Heart right ventricle (tissue), 16 donors: ENCODE measurements at regions not wholly inside any gene's neighbourhood (a gene's known extent, or its start where the extent isn't known, plus 50 kb on each side); places are given as distances from the start of the nearest gene placed in this dataset.

Source experiments
- ATAC-seq, 8 donors: fragments of 200-7000 bp; cut with Tn5 transposase; one replicate each; pipeline ENCODE4 v1.9.1; 2020; ENCODE audit warnings: mild to moderate bottlenecking in 8 of 8, moderate library complexity in 8 of 8, moderate number of reproducible peaks in 1 of 8
- DNase-seq, 2 donors: peaks; one replicate each; pipeline ENCODE4 v3.0.0-alpha.2; 2020
- H3K27ac ChIP-seq, 10 donors: fragments of 200-600 bp; sonication (generic) in 2 of 10; one replicate each; pipeline versions ENCODE4 v1.5.0 to v1.8.0; 2020 to 2022; ENCODE audit warnings: mild to moderate bottlenecking in 3 of 10
- H3K27me3 ChIP-seq, 7 donors: fragments of 200-600 bp; one replicate each; pipeline ENCODE4 v1.8.0; 2021 to 2022; ENCODE audit warnings: mild to moderate bottlenecking in 2 of 7
- H3K36me3 ChIP-seq, 9 donors: fragments of 200-600 bp; sonication (generic) in 1 of 9; one replicate each; pipeline versions ENCODE4 v1.5.0 to v1.8.0; 2020 to 2022; ENCODE audit warnings: mild to moderate bottlenecking in 2 of 9
- H3K4me1 ChIP-seq, 9 donors: fragments of 200-600 bp; sonication (generic) in 1 of 9; one replicate each; pipeline versions ENCODE4 v1.5.0 to v1.8.0; 2020 to 2022; ENCODE audit warnings: mild to moderate bottlenecking in 4 of 9
- H3K4me3 ChIP-seq, 10 donors: fragments of 200-600 bp; sonication (generic) in 2 of 10; one replicate each; pipeline versions ENCODE4 v1.5.0 to v1.8.0; 2020 to 2022; ENCODE audit warnings: mild to moderate bottlenecking in 7 of 10, moderate library complexity in 2 of 10
- H3K9me3 ChIP-seq, 11 donors: fragments of 200-600 bp in 10 of 11; sonication (generic) in 2 of 11; one replicate each; pipeline versions ENCODE4 v1.5.0 to v1.8.0; 2013 to 2022; ENCODE audit warnings: mild to moderate bottlenecking in 2 of 11, control low read depth in 1 of 11, moderate library complexity in 1 of 11
- CTCF ChIP-seq, 9 donors: fragments of 200-600 bp; sonication (generic) in 2 of 9; IDR thresholded peaks; one replicate each; pipeline versions ENCODE4 v1.5.0 to v1.8.0; 2021 to 2022; ENCODE audit warnings: antibody characterized with exemption in 9 of 9, mild to moderate bottlenecking in 5 of 9, moderate library complexity in 1 of 9
- WGBS, 2 donors: extraction: QIAGEN DNeasy Blood & Tissue Kit; methylation state at CpG; one replicate each; pipeline ENCODE4 v1.1.7; 2013; ENCODE audit warnings: inconsistent platforms in 1 of 2; 5-methylcytosine and 5-hydroxymethylcytosine counted together
- intact Hi-C, 10 donors: fragments of 100-400 bp; cut with DNase I; formaldehyde crosslinking; loops; one replicate each; pipeline versions ENCODE4 v1.11.1 to v1.14.2; 2022
- donor health status: Arrhythmogenic right ventricular cardiomyopathy.
- donor health status: ischemic (EF 13 %, LVEDD 7.1; RV severe dilation, severe dysfunction).
- donor health status: healthy with polysubstance abuse.
- donor health status: DM: no; HTN: yes; CAD: no.
- donor health status: DM: no; HTN: no; CAD: no.
- donor health status: ischemic (EF 25% LVEDD 6.9; RV normal size, moderate dysfunction).
- donor health status: ischemic (EF 25% LVEDD 5.7; RV mildly dilated, moderate dysfunction).
- donor health status: healthy.
- donor health status: DM: yes; HTN: yes; CAD: no.
- donor health status: Ischemic cardiomyopathy.
- donor health status: ischemic (EF 35%, LVEDD 5.7; RV mildly dilated, moderate dysfunction).
- donor health status: nonischemic (EF 11% LVEDD 7.7; RV severe dilation, severe dysfunction).
- donor health status: DM: yes; HTN: yes; CAD: no.
- donor health status: PGD.
- donor health status: ischemic (EF 29% LVEDD 5.4; RV normal size, mild dysfunction).
- donor health status: nonischemic (EF 23%, LVEDD 6.1; RV moderate dilation, normal function).

DNA sequence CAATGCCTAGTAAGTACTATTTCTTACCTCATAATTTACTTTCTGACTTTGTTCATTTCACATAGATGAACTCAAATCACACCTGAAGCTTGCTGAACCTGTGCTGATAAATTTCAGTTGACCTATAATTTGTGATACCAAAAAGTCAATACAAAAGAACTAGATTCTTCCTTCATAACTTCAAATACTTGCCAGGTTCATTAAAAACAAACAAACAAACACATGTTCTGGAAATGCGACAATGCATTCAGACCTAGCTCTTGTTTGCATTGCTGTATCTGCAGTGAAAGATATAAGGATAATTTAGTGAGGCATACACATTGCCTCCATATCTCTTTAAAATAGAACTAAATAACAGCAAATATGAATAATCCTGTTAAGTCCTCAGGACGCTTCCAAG is 221.3 kb downstream of the GXYLT1 start:
- no peak for TF ChIP-seq CTCF (IDR thresholded peaks at IDR 0.05)
- intact Hi-C loops: no loop called here
- Histone ChIP-seq H3K4me3 (no peak overlapping the region), H3K9me3 (peaks cover 0 to 6% (median 0%) of the 10 kb centered on the region in 11 donors), H3K4me1 (peaks cover 0 to 12% (median 5%) of the 10 kb centered on the region in 9 donors), H3K27me3 (no peaks in the 10 kb centered on the region), H3K36me3 (no peaks in the 10 kb centered on the region), H3K27ac (no peak overlapping the region)
- ATAC-seq: no peak
- DNase-seq: no peak
- 95 to 96% methylated on average over 2 of the region's 2 CpGs for WGBS, 2 donors

- ATAC-seq: no peak
- intact Hi-C loops: no loop called here
- no peak overlapping the region for H3K27ac ChIP-seq
- H3K36me3 ChIP-seq: no peaks in the 10 kb centered on the region
- peak overlapping the region in 1 of 10 donors; percentile 2 for H3K4me3 ChIP-seq
- DNase-seq: no peak
- no peaks in the 10 kb centered on the region for H3K27me3 ChIP-seq
- 78 to 80% methylated on average over 1 of the region's 1 CpG for WGBS, 2 donors
- TF ChIP-seq CTCF (IDR thresholded peaks at IDR 0.05): no peak
- H3K9me3 ChIP-seq: peaks cover 0 to 6% (median 0%) of the 10 kb centered on the region in 11 donors
- peaks cover 0 to 23% (median 14%) of the 10 kb centered on the region in 9 donors for H3K4me1 ChIP-seq
Measured at GRCh38 chr12:41920355-41920754, 224.3 kb downstream of the GXYLT1 start.

- ATAC-seq (no peak), DNase-seq (no peak)
- Histone ChIP-seq H3K36me3 (no peaks in the 10 kb centered on the region), H3K27ac (no peak overlapping the region), H3K27me3 (no peaks in the 10 kb centered on the region), H3K9me3 (peaks cover 0 to 1% (median 0%) of the 10 kb centered on the region in 11 donors), H3K4me3 (peak overlapping the region in 3 of 10 donors; percentile 2 to 5 (median 2)), H3K4me1 (peaks cover 0 to 23% (median 14%) of the 10 kb centered on the region in 9 donors)
- WGBS, 2 donors: 67 to 70% methylated on average over 9 of the region's 9 CpGs
- intact Hi-C loops: no loop called here
- no peak for TF ChIP-seq CTCF (IDR thresholded peaks at IDR 0.05)
Measured at GRCh38 chr12:41919526-41920261, 225.0 kb downstream of the GXYLT1 start.

- intact Hi-C loops: no loop called here
- no peaks in the 10 kb centered on the region for H3K27me3 ChIP-seq
- H3K9me3 ChIP-seq: no peaks in the 10 kb centered on the region
- 91 to 92% methylated on average over 1 of the region's 1 CpG for WGBS, 2 donors
- DNase-seq (no peak), ATAC-seq (no peak)
- H3K4me1 ChIP-seq: peaks cover 0 to 23% (median 14%) of the 10 kb centered on the region in 9 donors
- no peak for TF ChIP-seq CTCF (IDR thresholded peaks at IDR 0.05)
- H3K36me3 ChIP-seq: no peaks in the 10 kb centered on the region
- no peak overlapping the region for H3K27ac ChIP-seq
- H3K4me3 ChIP-seq: no peak overlapping the region
Measured at GRCh38 chr12:41919048-41919447, 225.6 kb downstream of the GXYLT1 start.
